ENCODE measurements at regions not wholly inside any gene's neighbourhood (a gene's known extent, or its start where the extent isn't known, plus 50 kb on each side); places are given as distances from the start of the nearest gene placed in this dataset.

DNA sequence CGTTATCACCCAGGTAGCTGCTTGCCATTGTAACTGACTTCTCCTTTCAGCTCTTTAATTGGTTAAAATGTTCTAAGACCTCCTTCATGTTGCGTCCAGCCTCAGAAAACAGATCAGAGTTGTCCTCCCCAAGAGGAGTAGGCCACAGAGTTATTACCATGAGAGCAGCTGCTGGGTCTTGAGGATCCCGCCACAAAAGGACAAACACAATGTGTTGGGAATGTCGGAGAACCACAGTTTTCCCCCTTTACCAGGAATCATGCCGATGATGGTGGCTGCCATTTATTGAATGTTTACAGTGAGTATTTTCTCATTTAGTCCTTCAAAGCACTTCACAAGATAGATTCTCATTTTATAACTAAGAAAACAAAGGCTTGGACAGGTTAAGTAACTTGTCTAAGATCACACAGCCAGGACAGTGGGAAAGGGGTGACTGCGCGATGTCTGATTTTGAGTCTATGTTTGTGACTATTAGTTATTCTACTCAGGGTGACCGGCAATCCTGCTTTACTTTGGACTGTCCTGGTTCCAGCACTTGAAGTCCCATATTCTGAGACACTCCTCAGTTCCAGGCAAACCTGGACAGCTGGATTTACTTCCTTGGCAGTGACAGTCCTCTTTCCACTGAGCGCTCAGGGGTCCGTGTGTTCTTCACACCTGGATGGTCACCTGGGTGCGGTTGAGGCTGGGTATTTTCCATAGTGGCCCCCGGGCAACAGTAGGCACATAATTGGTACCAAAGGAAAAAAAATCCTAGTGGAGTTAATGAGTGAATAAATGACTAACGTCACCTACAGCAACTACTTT is 93.6 kb downstream of the LIPG start:
- DNase-seq, result no peak

DNA sequence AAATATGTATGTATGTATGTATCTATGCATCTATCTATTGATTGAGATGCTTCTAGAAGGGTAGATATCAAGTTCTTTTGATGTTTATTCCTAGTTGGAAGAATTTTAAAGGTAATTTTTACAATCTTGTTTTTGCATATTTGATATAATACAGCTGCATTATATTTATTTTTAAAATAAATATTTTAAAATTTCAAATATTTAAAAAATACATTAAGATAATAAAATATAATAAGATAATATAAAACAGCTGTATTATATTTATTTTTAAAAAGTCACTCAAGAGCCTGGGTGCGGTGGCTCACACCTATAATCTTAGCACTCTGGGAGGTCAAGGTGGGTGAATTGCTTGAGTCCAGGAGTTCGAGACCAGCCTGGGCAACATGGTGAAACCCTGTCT is 92.5 kb downstream of the LIPG start:
- DNase-seq, result no peak

DNA sequence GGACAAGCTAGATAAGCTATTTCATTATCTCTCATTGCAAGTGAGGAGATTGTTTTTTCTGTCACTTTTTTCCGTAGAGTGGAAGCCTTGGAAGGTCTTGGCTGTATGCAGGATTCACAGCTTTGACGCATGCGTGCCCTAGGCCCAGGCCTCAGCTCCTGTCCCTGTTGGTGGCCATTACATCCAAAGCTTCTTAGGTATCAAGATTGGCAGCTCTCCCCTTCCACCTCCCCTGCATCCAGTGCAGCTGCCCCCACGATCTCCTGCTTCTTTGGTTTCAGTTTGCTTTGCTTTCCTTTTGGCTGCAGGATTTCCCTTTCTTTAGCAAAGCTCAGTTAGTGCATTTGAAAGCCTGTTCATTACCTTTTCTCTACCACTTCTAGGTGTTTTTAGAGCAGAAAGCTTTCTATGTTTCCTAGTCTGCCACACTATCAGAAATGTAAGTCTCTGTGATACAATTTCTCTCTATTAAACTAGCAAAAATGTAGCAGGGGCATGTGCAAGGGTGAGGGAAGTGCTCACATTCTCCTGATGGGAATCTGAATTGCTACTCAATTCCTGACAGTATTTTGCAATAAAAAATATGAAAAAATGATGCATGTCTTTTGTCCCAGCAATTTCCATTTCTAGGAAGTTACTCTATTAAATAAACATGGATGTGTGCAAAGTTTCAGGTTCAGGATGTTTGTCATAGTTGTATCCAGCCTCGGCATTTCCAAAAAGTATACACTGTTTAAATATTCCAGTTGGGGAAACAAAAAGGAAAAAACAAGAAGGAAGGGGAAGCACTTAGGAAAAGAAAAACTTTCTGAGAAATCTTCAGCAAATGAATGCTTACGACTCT is 91.2 kb downstream of the LIPG start:
- DNase-seq, result no peak

DNA sequence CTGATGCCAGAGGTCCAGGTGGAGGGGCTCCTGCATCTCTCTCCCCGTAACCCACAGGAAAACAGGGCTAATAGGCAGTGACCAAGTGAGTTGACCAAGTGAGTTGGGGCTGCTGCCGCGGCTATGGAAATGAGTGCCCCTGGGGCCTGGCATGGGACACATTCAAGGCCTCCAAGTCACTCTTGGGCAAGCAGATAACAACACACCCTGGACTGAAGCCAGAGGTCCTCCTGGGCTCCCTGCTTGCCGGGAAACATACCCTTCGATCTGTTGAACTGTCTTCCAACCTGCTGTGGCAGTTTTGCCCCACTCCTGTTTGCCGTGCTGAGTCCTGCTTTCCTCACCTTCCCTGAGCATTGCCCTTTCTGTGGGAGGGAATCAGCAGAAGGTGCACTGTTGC is 89.2 kb downstream of the LIPG start:
- DNase-seq, result no peak

DNA sequence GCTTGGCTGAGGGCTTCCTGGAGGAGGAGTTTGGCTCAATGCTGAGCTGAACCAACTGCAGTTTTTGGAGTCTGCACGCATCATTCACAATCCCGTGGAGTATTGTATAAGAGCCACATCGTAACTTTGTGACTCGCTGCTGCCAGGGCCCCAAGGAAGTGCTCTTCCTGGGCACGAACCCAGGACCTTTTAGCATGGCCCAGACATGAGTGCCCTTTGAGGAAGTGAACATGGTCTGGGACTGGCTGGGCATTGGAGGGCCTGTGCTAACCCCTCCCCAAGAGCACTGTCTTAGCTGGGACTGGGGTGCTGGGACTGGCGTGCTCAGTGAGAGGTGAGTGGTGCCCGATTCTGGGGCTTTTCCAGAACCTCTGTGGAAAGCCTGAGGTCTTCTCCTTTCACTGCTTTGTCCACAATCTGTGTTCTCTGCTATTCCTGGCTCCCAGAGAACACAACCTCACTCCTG is 88.6 kb downstream of the LIPG start:
- no peak for DNase-seq

DNA sequence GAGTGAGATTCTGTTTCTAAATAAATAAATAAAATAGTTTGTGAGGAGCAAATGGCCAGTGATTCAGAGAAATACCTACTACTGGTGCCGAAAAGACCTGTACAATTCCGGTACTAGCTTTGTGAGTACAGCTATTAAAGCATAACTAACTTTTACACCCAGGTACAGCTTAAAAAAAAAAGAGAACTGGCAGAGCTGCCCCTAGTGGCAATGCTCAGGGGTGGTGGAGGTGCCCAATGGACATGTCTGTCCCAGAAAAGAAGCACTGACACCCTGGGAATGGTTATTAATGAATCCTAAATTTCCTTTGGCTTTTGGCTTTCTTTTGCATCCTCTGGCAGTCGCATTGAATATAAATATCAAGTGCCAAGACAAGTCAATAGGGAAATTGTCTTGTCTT is 87.0 kb downstream of the LIPG start:
- DNase-seq, result no peak
